H9 (cell line): ENCODE measurements at regions not wholly inside any gene's neighbourhood (a gene's known extent, or its start where the extent isn't known, plus 50 kb on each side); places are given as distances from the start of the nearest gene placed in this dataset.

Source experiments
- DNase-seq: peaks from one replicate; pipeline ENCODE4 v3.0.0-alpha.2; 2017
- H2AFZ ChIP-seq: one replicate; pipeline ENCODE4 v1.6.1; 2013; ENCODE audit warnings: mild to moderate bottlenecking, low read length, control low read depth, moderate library complexity
- H2AK5ac ChIP-seq: 2 replicates; pipeline ENCODE4 v1.6.1; 2013; ENCODE audit warnings: low read length, control low read depth, mixed read lengths; ENCODE audit not compliant: insufficient read length
- H2BK120ac ChIP-seq: one replicate; pipeline ENCODE4 v1.6.1; 2013; ENCODE audit warnings: low read depth, mild to moderate bottlenecking, low read length, control low read depth, inconsistent platforms; ENCODE audit not compliant: poor library complexity, severe bottlenecking
- H2BK12ac ChIP-seq: 2 replicates; pipeline ENCODE4 v1.6.1; 2013; ENCODE audit warnings: low read length, control low read depth, mixed read lengths, low read depth; ENCODE audit not compliant: insufficient read length
- H2BK15ac ChIP-seq: 2 replicates; pipeline ENCODE4 v1.6.1; 2013; ENCODE audit warnings: low read depth, low read length, control low read depth
- H2BK20ac ChIP-seq: one replicate; pipeline ENCODE4 v1.6.1; 2013; ENCODE audit warnings: low read depth, mild to moderate bottlenecking, low read length, control low read depth, inconsistent platforms; ENCODE audit not compliant: poor library complexity, severe bottlenecking
- H2BK5ac ChIP-seq: 2 replicates; pipeline ENCODE4 v1.6.1; 2013; ENCODE audit warnings: low read length, control low read depth, mixed read lengths; ENCODE audit not compliant: insufficient read length
- H3K14ac ChIP-seq: 2 replicates; pipeline ENCODE4 v1.6.1; 2013; ENCODE audit warnings: low read length, control low read depth; ENCODE audit not compliant: insufficient read depth
- H3K18ac ChIP-seq: 2 replicates; pipeline ENCODE4 v1.6.1; 2013; ENCODE audit warnings: low read depth, mild to moderate bottlenecking, mixed read lengths, low read length, control low read depth; ENCODE audit not compliant: insufficient read length
- H3K23ac ChIP-seq: 2 replicates; pipeline ENCODE4 v1.6.1; 2013; ENCODE audit warnings: low read length, control low read depth, mixed read lengths, low read depth; ENCODE audit not compliant: insufficient read length
- H3K23me2 ChIP-seq: 2 replicates; pipeline ENCODE4 v1.6.1; 2013; ENCODE audit warnings: low read depth, mild to moderate bottlenecking, mixed read lengths, low read length, control low read depth; ENCODE audit not compliant: insufficient read length, poor library complexity, severe bottlenecking
- H3K27ac ChIP-seq: 2 replicates; pipeline ENCODE4 v1.5.1; 2013; ENCODE audit warnings: low read length, control low read depth, mixed read lengths, low read depth; ENCODE audit not compliant: insufficient read length
- H3K27me3 ChIP-seq: 2 replicates; pipeline ENCODE4 v1.6.1; 2013; ENCODE audit warnings: low read length, control low read depth, inconsistent platforms; ENCODE audit not compliant: insufficient read depth
- H3K4ac ChIP-seq: 2 replicates; pipeline ENCODE4 v1.6.1; 2013; ENCODE audit warnings: low read depth, mild to moderate bottlenecking, control low read depth, inconsistent platforms, low read length, moderate library complexity
- H3K4me1 ChIP-seq: 2 replicates; pipeline ENCODE4 v1.6.1; 2013; ENCODE audit warnings: low read length, control low read depth, inconsistent platforms; ENCODE audit not compliant: insufficient read depth
- H3K4me2 ChIP-seq: 2 replicates; pipeline ENCODE4 v1.6.1; 2013; ENCODE audit warnings: low read length, control low read depth, mixed read lengths; ENCODE audit not compliant: insufficient read length, insufficient read depth
- H3K56ac ChIP-seq: 2 replicates; pipeline ENCODE4 v1.6.1; 2013; ENCODE audit warnings: low read depth, mild to moderate bottlenecking, mixed read lengths, low read length, control low read depth; ENCODE audit not compliant: insufficient read length
- H3K79me1 ChIP-seq: 2 replicates; pipeline ENCODE4 v1.6.1; 2013; ENCODE audit warnings: low read depth, mild to moderate bottlenecking, moderate library complexity, low read length, control low read depth, inconsistent platforms; ENCODE audit not compliant: insufficient read depth, poor library complexity, severe bottlenecking
- H3K79me2 ChIP-seq: 2 replicates; pipeline ENCODE4 v1.6.1; 2013; ENCODE audit warnings: low read length, control low read depth, inconsistent platforms; ENCODE audit not compliant: insufficient read depth
- H3K9ac ChIP-seq: 2 replicates; pipeline ENCODE4 v1.6.1; 2013; ENCODE audit warnings: low read length, control low read depth, mixed read lengths; ENCODE audit not compliant: insufficient read length; ENCODE audit errors: extremely low read depth
- H3K9me3 ChIP-seq: one replicate; pipeline ENCODE4 v1.6.1; 2013; ENCODE audit warnings: low read depth, low read length, inconsistent platforms; ENCODE audit not compliant: control insufficient read depth
- H3T11ph ChIP-seq: one replicate; pipeline ENCODE4 v1.6.1; 2013; ENCODE audit warnings: mild to moderate bottlenecking, low read length, control low read depth, inconsistent platforms
- H4K20me1 ChIP-seq: one replicate; pipeline ENCODE4 v1.6.1; 2013; ENCODE audit not compliant: control insufficient read depth, insufficient read length, insufficient read depth
- H4K5ac ChIP-seq: 2 replicates; pipeline ENCODE4 v1.6.1; 2013; ENCODE audit warnings: low read depth, mild to moderate bottlenecking, mixed read lengths, low read length, control low read depth; ENCODE audit not compliant: insufficient read length
- H4K8ac ChIP-seq: replicated peaks from 2 replicates; pipeline ENCODE4 v1.6.1; 2013; ENCODE audit warnings: low read length, control low read depth, mixed read lengths, low read depth; ENCODE audit not compliant: insufficient read length
- H4K91ac ChIP-seq: 2 replicates; pipeline ENCODE4 v1.6.1; 2013; ENCODE audit warnings: low read depth, mild to moderate bottlenecking, moderate library complexity, mixed read lengths, low read length, control low read depth; ENCODE audit not compliant: insufficient read length
- H3K27ac Mint-ChIP-seq, 3 experiments: 2 replicates in 2 of 3; 3 replicates in 1 of 3; pipeline ENCODE4 v1.8.0; 2020 to 2021; ENCODE audit warnings: mixed read lengths in 3 of 3, mild to moderate bottlenecking in 1 of 3, moderate library complexity in 1 of 3
- H3K27me3 Mint-ChIP-seq: 2 replicates; pipeline ENCODE4 v1.8.0; 2021; ENCODE audit warnings: low read depth, mild to moderate bottlenecking, moderate library complexity, mixed read lengths
- H3K36me3 Mint-ChIP-seq, 3 experiments: 2 replicates in 2 of 3; 3 replicates in 1 of 3; pipeline ENCODE4 v1.8.0; 2020 to 2021; ENCODE audit warnings: low read depth in 3 of 3, mixed read lengths in 3 of 3; ENCODE audit not compliant: insufficient read depth in 1 of 3
- H3K4me1 Mint-ChIP-seq, 2 experiments: 2 replicates each; pipeline ENCODE4 v1.8.0; 2020; ENCODE audit warnings: mixed read lengths in 2 of 2
- H3K4me3 Mint-ChIP-seq, 2 experiments: 2 replicates in 1 of 2; 3 replicates in 1 of 2; pipeline ENCODE4 v1.8.0; 2020 to 2021; ENCODE audit warnings: mild to moderate bottlenecking in 2 of 2, mixed read lengths in 2 of 2, moderate library complexity in 1 of 2
- H3K9me3 Mint-ChIP-seq, 2 experiments: 2 replicates in 1 of 2; 3 replicates in 1 of 2; pipeline ENCODE4 v1.8.0; 2020; ENCODE audit warnings: mild to moderate bottlenecking in 2 of 2, mixed read lengths in 2 of 2, moderate library complexity in 1 of 2
- WGBS: extraction: QIAGEN DNeasy Blood & Tissue Kit; methylation state at CpG from one replicate; pipeline ENCODE4 v1.1.7; 2013; ENCODE audit warnings: missing lambda C conversion rate, low lambda C conversion rate, mixed read lengths; ENCODE audit not compliant: insufficient read length; ENCODE audit errors: extremely low coverage; 5-methylcytosine and 5-hydroxymethylcytosine counted together
- TF ChIP-seq, protein P1 (sequence below): fragments of 200-600 bp; sonication (generic); conservative IDR thresholded peaks from 3 replicates; pipeline ENCODE4 v1.8.0; 2021; ENCODE audit warnings: antibody characterized with exemption, mild to moderate bottlenecking

DNA sequence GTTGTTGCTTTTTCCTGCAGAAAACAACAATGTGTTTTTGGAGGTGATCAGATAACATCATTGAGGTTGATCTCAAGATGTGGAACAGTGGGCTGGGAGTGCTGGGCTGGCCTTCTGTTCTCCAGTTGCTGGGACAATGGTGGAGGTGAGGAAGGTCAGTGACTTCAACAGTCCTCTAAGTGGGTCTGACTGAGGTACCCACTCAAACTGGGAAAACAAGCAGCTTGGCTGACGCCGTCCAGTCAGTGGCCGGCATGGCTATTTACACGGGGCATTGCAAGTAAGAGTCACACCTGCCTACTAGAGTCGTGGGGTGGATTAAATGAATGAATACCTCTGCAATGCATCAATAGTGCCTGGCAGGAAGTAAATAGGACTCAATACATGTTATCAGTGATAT lies 386.7 kb upstream of the ZFHX3 start:
- no peaks in the 10 kb centered on the region; a peak in 1 of 5 replicates for H3K9me3 Mint-ChIP-seq
- no peak overlapping the region for H3K4me3 Mint-ChIP-seq
- no peak overlapping the region for H2BK20ac ChIP-seq

More for the DNA sequence above, 386.7 kb upstream of the ZFHX3 start:
- no peak overlapping the region for H3K27ac ChIP-seq
- DNase-seq, result no peak
- H2AFZ ChIP-seq, result no peak overlapping the region
- no peak overlapping the region for H3K23ac ChIP-seq
- no peak overlapping the region for H2BK12ac ChIP-seq
- no peak overlapping the region for H4K91ac ChIP-seq
- no peak overlapping the region for H2BK15ac ChIP-seq
- WGBS, result no CpG with 5 or more reads among the region's 5 CpGs
- H4K20me1 ChIP-seq, result no peaks in the 10 kb centered on the region
- no peaks in the 10 kb centered on the region for H3K79me2 ChIP-seq
- no peak overlapping the region for H3K14ac ChIP-seq
- no peak overlapping the region for H4K5ac ChIP-seq
- H3K18ac ChIP-seq, result no peak overlapping the region
- H3K4me1 ChIP-seq, result no peaks in the 10 kb centered on the region; the same call in 1 of the 2 replicates
- no peaks in the 10 kb centered on the region for H3K9me3 ChIP-seq
- H2AK5ac ChIP-seq, result no peak overlapping the region
- no peak overlapping the region for H3K4ac ChIP-seq
- H4K8ac ChIP-seq, result no peak overlapping the region
- H3K4me1 Mint-ChIP-seq, result peaks cover 21 to 23% of the 10 kb centered on the region in 2 experiments
- no peaks in the 10 kb centered on the region for H3K27me3 Mint-ChIP-seq
- H2BK5ac ChIP-seq, result no peak overlapping the region
- H3K27me3 ChIP-seq, result no peaks in the 10 kb centered on the region
- H3K56ac ChIP-seq, result no peak overlapping the region
- no peaks in the 10 kb centered on the region for H3K36me3 Mint-ChIP-seq
- H2BK120ac ChIP-seq, result no peak overlapping the region
- no peak overlapping the region for H3K4me2 ChIP-seq
- H3K9ac ChIP-seq, result no peak overlapping the region
- H3K27ac Mint-ChIP-seq, result no peak overlapping the region
- TF ChIP-seq, protein P1, sequence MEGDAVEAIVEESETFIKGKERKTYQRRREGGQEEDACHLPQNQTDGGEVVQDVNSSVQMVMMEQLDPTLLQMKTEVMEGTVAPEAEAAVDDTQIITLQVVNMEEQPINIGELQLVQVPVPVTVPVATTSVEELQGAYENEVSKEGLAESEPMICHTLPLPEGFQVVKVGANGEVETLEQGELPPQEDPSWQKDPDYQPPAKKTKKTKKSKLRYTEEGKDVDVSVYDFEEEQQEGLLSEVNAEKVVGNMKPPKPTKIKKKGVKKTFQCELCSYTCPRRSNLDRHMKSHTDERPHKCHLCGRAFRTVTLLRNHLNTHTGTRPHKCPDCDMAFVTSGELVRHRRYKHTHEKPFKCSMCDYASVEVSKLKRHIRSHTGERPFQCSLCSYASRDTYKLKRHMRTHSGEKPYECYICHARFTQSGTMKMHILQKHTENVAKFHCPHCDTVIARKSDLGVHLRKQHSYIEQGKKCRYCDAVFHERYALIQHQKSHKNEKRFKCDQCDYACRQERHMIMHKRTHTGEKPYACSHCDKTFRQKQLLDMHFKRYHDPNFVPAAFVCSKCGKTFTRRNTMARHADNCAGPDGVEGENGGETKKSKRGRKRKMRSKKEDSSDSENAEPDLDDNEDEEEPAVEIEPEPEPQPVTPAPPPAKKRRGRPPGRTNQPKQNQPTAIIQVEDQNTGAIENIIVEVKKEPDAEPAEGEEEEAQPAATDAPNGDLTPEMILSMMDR, result no peak
- H3K23me2 ChIP-seq, result no peaks in the 10 kb centered on the region
- H3T11ph ChIP-seq, result no peak overlapping the region
- H3K79me1 ChIP-seq, result no peaks in the 10 kb centered on the region
